GM18858 (cell line): ENCODE measurements at regions not wholly inside any gene's neighbourhood (a gene's known extent, or its start where the extent isn't known, plus 50 kb on each side); places are given as distances from the start of the nearest gene placed in this dataset.
"Not testable (repeated sequence)": the region's sequence is repeated elsewhere in the genome, so short reads cannot be mapped to it uniquely, and the experiment has no call there.

Experiments
- ATAC-seq: cut with Tn5 transposase; IDR thresholded peaks from one replicate; pipeline ENCODE4 v1.9.1; 2021; ENCODE audit not compliant: unreplicated experiment

DNA sequence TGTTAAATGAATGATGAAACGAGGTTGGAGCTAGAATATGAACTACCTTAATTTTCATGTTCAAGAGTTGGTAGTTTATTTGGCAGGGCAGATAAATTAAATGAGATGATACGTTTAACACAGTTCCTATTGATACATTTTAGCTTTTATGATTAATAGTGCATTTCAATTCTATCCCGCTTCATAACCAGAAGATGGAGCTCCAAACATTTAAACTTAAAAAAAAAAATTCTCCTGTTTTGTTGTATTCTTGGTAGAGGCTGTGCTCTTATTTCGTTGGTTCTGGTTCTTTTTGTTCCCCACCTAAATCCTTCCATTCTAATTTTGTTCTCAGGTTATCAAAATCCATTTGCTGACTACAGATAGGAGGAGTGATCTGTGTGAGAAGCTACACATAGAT is 71.8 kb upstream of the PTPN13 start:
- ATAC-seq: no peak

DNA sequence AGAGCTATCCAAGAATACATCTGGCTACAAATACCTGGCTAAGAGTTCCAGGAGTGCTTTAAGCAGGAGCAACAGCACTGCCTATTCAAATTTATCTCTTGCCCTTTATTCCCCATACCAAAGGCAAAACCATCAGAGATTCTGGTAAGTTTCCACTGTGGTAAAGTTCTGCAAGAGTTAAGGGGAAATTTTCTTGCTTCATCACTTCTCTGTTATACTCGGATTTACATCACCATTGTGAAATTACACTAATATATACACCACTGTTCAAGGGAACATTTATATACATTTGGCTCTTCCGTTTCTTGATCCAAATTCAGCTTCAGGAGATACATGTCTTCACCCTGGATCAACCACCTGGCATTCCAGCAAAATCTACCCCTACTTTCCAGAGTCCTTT is 70.8 kb upstream of the PTPN13 start:
- ATAC-seq: no peak

DNA sequence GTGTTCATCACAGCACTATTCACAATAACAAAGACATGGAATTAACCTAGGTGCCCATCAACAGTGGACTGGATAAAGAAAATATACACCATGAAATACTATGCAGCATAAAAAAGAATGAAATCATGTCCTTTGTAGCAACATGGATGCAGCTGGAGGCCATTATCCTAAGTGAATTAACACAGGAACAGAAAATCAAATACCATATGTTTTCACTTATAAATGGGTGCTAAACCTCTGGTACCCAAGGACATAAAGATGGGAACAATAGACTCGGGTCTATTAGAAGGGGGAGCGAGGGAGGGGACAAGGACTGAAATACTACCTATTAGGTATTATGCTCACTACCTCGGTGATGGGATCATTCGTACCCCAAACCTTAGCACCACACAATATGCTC is 66.4 kb upstream of the PTPN13 start:
- ATAC-seq: not testable (repeated sequence)

DNA sequence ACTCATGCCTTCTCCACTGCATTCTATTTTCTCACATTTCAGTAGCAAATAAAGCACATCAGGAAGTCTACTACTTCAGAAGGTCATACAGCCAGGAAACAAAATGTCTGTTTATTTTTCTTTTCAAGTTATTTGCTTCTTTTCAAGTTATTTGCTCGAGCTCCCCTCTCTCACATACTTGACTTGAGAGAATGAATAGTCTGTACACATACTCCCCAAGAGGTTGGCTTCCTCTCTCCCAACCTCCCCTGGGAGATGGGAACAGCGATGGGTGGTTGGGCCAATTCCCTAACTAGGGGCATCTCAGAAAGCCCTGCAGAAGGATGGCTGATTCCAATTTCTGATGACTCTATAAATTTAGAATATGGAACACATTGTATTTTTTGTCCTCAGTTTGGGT is 64.7 kb upstream of the PTPN13 start:
- no peak for ATAC-seq

DNA sequence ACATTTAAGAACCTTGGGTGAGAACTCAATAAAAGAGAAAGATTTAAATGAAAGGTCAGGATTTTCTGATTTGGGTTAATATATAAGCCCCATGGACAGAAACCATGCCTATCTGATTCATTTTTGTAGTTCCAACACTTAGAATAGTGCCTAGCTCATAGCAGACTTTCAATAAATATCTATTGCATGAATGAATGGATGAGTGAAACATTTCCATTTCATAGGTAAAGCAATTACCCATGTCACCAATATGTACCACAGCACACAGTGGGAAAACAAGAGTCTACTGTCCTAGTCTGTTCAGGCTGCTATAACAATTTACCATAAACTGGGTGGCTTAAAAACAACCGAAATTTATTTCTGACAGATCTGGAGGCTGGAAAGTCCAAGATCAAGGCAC is 63.9 kb upstream of the PTPN13 start:
- peak; percentile 66 for ATAC-seq

DNA sequence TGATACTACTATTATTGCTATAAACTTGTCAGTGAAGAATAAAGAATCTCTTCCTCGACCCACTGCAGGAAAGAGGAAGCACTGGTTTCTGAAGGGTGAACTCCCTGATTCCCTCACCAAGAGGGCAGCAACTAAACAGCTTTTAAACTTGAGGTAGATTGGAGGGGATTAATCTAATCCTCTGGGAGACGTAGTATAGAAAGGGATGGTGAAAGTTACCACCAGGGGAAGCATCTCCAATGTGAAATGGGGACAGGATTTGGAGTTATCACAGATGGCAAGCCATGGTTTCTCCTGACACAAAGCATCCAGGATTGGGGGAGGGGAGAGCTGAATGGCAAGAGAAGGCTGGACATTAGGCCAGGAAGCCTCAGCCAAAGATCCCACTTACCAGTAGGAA is 62.7 kb upstream of the PTPN13 start:
- ATAC-seq: no peak

DNA sequence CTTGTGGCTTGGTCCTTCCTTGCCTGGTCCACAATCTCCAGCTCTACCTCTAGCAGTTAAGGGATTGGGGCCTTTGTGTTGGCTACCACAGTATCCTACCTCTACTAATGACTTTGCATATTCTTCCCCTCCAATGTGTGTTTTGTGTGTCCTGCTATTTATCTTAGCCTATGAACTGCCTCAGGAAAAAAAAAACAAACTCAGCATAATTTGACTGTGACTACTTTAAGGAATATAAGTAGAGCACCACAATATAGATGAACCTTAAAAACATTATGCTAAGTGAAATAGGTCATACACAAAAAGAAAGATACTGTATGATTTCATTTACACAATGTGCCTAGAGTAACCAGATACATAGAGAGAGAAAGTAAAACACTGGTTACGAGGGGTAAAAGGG is 61.3 kb upstream of the PTPN13 start:
- ATAC-seq: no peak

DNA sequence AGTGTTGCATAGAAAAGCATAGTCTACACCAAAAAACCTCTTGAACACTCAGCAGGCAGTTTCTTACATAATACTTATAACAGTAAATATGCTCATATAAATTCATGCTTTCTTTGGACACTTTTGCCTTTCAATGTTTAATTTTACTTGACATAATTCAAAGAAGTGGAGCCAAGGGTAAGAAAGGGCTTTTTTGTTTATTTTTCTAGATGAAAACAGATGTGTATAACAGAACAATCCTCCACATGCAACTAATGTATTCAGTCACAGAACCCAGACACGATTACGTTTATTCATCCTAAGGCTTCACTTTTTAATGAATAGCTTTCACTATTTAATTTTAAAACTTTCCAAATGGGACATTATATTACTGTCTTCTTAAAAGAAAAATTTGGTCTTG is 58.0 kb upstream of the PTPN13 start:
- no peak for ATAC-seq

DNA sequence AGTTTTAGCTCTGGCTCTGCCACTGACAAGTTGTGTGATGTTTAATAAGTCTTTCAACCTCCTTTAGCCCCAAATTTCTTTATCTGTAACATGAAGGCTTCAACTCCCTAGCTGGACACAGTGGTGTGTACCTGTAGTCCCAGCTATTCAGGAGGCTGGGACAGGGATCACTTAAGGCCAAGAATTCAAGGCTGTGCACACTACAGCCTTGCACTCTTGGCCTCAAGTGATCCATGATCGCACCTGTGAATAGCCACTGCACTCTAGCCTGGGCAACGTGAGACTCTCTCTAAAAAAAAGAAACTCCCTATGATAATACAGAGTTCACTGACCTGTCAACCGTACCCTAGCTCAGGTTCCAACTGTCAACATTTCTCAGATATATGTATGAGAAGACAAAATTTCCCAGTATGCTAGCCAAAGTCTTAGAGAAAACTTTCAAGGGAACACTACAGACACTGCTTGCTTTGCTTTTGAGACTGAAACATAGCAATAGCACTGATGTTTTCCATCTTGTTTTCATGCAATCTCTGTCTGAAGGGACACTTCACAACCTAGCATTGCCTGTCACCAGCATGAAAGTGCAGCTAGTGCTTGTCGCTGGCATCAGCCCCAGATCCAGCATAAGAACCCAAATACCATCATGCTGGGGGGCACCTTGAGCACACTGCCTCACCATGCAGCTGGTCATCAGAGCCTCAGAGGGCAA is 51.6 kb upstream of the PTPN13 start:
- no peak for ATAC-seq

DNA sequence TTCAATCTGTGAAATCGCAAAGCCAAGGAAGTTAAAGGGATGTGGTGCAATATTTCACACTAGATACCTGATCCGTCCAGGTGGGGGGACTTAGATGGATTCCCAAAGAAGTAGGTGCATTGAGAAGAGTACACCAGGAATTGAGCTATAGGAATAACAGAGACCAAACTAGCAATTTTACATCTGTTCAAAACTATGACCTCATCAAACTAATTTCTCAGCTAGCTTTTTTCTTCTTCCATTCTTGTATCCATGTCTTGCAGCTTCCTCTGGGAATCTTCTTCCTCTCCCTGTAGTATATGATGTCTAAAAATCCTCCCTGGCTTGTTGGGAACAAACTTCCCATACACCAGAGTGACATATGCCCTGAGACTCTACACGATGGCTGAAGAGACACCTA is 51.0 kb upstream of the PTPN13 start:
- ATAC-seq: no peak

DNA sequence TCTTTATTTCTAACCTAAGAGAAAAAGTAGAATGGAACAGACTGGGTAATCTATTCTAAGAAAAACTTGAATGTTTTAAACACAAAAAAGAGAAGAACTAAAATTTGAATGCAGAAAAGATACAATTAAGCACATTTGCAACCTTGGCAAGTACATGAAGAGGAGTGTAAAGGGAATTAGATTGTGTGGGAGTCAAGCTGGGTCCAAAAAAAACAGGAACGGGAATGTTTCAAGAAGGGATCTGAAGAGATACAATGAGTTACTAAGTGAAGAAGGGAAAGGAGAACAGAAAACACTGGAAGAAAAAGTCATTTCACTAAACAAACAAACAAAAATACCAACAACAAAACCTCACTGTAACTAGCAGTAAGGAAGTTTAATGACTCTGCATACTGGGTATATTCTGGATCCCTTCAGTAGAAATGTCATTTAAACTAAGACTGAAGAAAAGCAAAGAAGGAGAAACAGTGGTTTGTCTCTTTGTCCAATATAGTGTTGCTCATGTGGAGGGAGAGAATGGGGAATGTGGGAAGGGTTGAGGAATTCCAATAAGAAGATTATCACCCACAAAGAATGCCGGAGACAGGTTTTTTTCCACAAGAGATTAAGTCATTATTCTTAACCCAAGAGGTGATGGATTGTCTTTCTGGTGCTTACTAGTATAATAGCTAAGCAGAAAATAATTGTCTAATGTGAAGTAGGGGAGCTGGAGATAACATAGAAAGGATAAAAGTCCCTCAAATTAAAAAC is 50.4 kb upstream of the PTPN13 start:
- ATAC-seq: no peak

DNA sequence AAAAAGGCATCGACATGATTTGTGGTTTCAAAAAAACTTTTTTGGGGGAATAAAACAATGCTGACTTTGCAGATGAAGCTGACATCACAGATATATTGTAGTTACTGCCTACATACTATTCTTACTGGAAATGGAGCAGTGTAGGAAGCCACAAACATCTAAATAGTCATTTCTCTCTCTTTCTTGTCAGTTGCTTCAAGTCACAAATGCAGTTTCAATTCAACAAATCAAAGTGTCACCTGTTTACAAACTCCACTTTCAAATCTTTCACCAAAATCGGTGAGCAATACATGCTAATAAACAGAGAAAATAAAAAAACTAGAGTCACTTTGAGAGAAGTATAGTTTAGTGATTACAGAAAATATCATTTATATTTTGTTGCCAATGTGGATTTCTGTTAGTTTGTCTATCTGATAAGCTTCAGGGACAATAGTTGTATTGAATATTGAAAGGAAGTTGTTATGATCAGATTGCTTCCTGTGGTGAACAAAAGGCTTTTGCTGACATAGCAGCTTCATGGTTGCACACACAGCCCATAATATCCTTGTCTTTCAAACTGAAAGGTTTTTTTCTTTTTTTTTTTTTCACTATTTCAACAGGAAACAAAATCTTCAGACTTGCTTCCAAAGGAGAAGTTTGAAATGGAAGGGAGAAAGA is 49.7 kb upstream of the PTPN13 start:
- peak; percentile 92 for ATAC-seq
